GM23248 (cell line): ENCODE measurements at regions not wholly inside any gene's neighbourhood (a gene's known extent, or its start where the extent isn't known, plus 50 kb on each side); places are given as distances from the start of the nearest gene placed in this dataset.
"Not testable (repeated sequence)": the region's sequence is repeated elsewhere in the genome, so short reads cannot be mapped to it uniquely, and the experiment has no call there.

Experiments
- DNase-seq: peaks from one replicate; pipeline ENCODE4 v3.0.0-alpha.2; 2015
- H2AFZ ChIP-seq: fragments of 200-600 bp; sonication (generic); 2 replicates; pipeline ENCODE4 v1.6.1; 2016; ENCODE audit warnings: antibody characterized with exemption
- H3F3A ChIP-seq: fragments of 200-600 bp; sonication (generic); 2 replicates; pipeline ENCODE4 v1.6.1; 2016; ENCODE audit warnings: mild to moderate bottlenecking, antibody characterized with exemption, mixed run types; ENCODE audit not compliant: insufficient read depth
- H3K27ac ChIP-seq: fragments of 200-600 bp; sonication (generic); 2 replicates; pipeline ENCODE4 v1.5.1; 2016; ENCODE audit warnings: mild to moderate bottlenecking
- H3K27me3 ChIP-seq: fragments of 200-600 bp; sonication (generic); replicated peaks from 2 replicates; pipeline ENCODE4 v1.6.1; 2016; ENCODE audit warnings: mild to moderate bottlenecking; ENCODE audit not compliant: insufficient read depth
- H3K36me3 ChIP-seq: fragments of 200-600 bp; sonication (generic); 2 replicates; pipeline ENCODE4 v1.6.1; 2016; ENCODE audit warnings: low read depth, mild to moderate bottlenecking
- H3K4me1 ChIP-seq: fragments of 200-600 bp; sonication (generic); 2 replicates; pipeline ENCODE4 v1.6.1; 2016; ENCODE audit warnings: mild to moderate bottlenecking; ENCODE audit not compliant: insufficient read depth
- H3K4me2 ChIP-seq: fragments of 200-600 bp; sonication (generic); one replicate; pipeline ENCODE4 v1.6.1; 2016; ENCODE audit warnings: mild to moderate bottlenecking; ENCODE audit not compliant: unreplicated experiment
- H3K4me3 ChIP-seq: fragments of 200-600 bp; sonication (generic); 2 replicates; pipeline ENCODE4 v1.5.1; 2016; ENCODE audit warnings: mild to moderate bottlenecking
- H3K79me2 ChIP-seq: fragments of 200-600 bp; sonication (generic); 2 replicates; pipeline ENCODE4 v1.6.1; 2016; ENCODE audit warnings: mild to moderate bottlenecking; ENCODE audit not compliant: insufficient read depth
- H3K9ac ChIP-seq: fragments of 200-600 bp; sonication (generic); 2 replicates; pipeline ENCODE4 v1.6.1; 2016; ENCODE audit warnings: mild to moderate bottlenecking
- H3K9me2 ChIP-seq: fragments of 200-600 bp; sonication (generic); 2 replicates; pipeline ENCODE4 v1.6.1; 2016; ENCODE audit warnings: mixed run types, mild to moderate bottlenecking, moderate library complexity; ENCODE audit not compliant: insufficient read depth
- H3K9me3 ChIP-seq: fragments of 200-600 bp; sonication (generic); one replicate; pipeline ENCODE4 v1.6.1; 2017; ENCODE audit warnings: low read depth
- H4K20me1 ChIP-seq: fragments of 200-600 bp; sonication (generic); 2 replicates; pipeline ENCODE4 v1.6.0; 2016; ENCODE audit not compliant: insufficient read depth
- EZH2 ChIP-seq: fragments of 200-600 bp; sonication (generic); IDR thresholded peaks from 2 replicates; pipeline ENCODE4 v1.6.1; 2018; ENCODE audit warnings: antibody characterized with exemption, mild to moderate bottlenecking; ENCODE audit not compliant: insufficient read depth, poor library complexity, severe bottlenecking
- EZH2phosphoT487 ChIP-seq: fragments of 200-600 bp; sonication (generic); IDR thresholded peaks from 2 replicates; pipeline ENCODE4 v1.6.1; 2018; ENCODE audit warnings: antibody characterized with exemption, moderate library complexity, mild to moderate bottlenecking, low read depth; ENCODE audit not compliant: insufficient read depth
- WGBS, 2 experiments: methylation state at CpG; one replicate each; pipeline ENCODE4 v1.1.6; 2015 to 2017; ENCODE audit warnings: low lambda C conversion rate in 2 of 2, low coverage in 1 of 2; ENCODE audit errors: missing lambda C conversion rate in 2 of 2; 5-methylcytosine and 5-hydroxymethylcytosine counted together
- in situ Hi-C: fragments of 300-500 bp; cut with MboI; formaldehyde crosslinking; loops from 2 replicates; pipeline ENCODE4 v1.15.0; 2020

- Histone ChIP-seq H3K4me1 (no peaks in the 10 kb centered on the region), H2AFZ (no peak overlapping the region), H3K27ac (no peak overlapping the region), H3K27me3 (no peaks in the 10 kb centered on the region), H3F3A (no peaks in the 10 kb centered on the region), H3K9me3 (no peaks in the 10 kb centered on the region), H3K9ac (no peak overlapping the region), H3K4me2 (no peak overlapping the region), H3K79me2 (no peaks in the 10 kb centered on the region), H3K36me3 (no peaks in the 10 kb centered on the region), H3K4me3 (no peak overlapping the region), H4K20me1 (no peaks in the 10 kb centered on the region), H3K9me2 (no peaks in the 10 kb centered on the region)
- DNase-seq, result no peak
- TF ChIP-seq EZH2 (no peak), EZH2phosphoT487 (no peak)
- 19 to 21% methylated on average over 3 of the region's 3 CpGs for WGBS, 2 experiments
- in situ Hi-C loops, result no loop called here
Measured at GRCh38 chr12:33832900-33833299, 189.4 kb upstream of the ALG10 start.

- no peaks in the 10 kb centered on the region for H3K9me3 ChIP-seq
- no peaks in the 10 kb centered on the region for H3K4me1 ChIP-seq
- H3K27me3 ChIP-seq, result no peaks in the 10 kb centered on the region
- no peak for DNase-seq
- 5 to 10% methylated on average over 1 of the region's 1 CpG for WGBS, 2 experiments
- in situ Hi-C loops, result no loop called here
- no peaks in the 10 kb centered on the region for H3K79me2 ChIP-seq
- no peak overlapping the region for H3K4me2 ChIP-seq
- TF ChIP-seq EZH2phosphoT487 (no peak), EZH2 (no peak)
- no peak overlapping the region for H3K9ac ChIP-seq
- H3K27ac ChIP-seq, result no peak overlapping the region
- H3F3A ChIP-seq, result no peaks in the 10 kb centered on the region
- H4K20me1 ChIP-seq, result no peaks in the 10 kb centered on the region
- H3K4me3 ChIP-seq, result no peak overlapping the region
- no peaks in the 10 kb centered on the region for H3K9me2 ChIP-seq
- H3K36me3 ChIP-seq, result no peaks in the 10 kb centered on the region
- H2AFZ ChIP-seq, result no peak overlapping the region
Measured at GRCh38 chr12:33834672-33835071, 187.6 kb upstream of the ALG10 start.

DNA sequence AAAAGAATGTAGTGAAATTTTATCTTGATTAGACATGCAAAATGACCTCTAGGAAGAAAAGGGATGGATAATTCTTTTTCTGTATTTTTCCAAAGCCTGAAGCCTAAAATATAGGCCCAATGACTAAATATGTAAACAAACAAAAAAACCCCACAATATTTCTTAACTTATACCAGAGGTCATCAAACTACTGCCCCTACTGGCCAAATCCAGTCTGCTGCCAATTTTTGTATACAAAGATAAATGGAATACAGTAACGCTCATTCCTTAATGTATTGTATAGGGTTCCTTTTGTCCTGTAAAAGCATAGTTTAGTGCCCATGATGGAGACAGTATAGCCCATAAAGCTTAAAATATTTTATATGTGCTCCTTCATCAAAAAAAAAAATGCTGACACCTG is 145.7 kb upstream of the ALG10 start:
- Histone ChIP-seq H3K79me2 (no peaks in the 10 kb centered on the region), H3K4me1 (no peaks in the 10 kb centered on the region), H3K9me3 (no peaks in the 10 kb centered on the region), H3K27ac (no peak overlapping the region), H3F3A (no peaks in the 10 kb centered on the region), H3K27me3 (no peaks in the 10 kb centered on the region), H3K9ac (no peak overlapping the region), H4K20me1 (no peaks in the 10 kb centered on the region), H3K4me2 (no peak overlapping the region), H3K9me2 (no peaks in the 10 kb centered on the region), H2AFZ (no peak overlapping the region), H3K36me3 (no peaks in the 10 kb centered on the region), H3K4me3 (no peak overlapping the region)
- TF ChIP-seq EZH2 (no peak), EZH2phosphoT487 (no peak)
- WGBS, 2 experiments, result 58 to 64% methylated on average over 1 of the region's 1 CpG
- no peak for DNase-seq
- in situ Hi-C loops, result no loop called here

DNA sequence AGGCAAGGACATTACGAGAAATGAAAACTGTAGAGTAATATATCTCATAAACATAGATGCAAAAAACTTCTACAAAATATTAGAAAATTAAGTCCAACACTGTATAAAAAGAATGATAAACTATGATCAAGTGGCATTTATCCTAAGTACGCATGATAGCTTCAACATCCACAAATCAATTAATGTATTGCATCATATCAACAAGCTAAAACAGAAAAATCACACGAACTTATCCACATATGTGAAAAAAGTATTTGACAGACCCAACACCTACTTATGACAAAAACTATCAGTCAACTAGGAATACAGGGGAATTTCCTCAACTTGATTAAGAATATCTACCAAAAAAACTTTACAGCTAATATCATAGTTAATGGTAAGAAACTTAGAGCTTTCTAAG is 129.9 kb upstream of the ALG10 start:
- no peaks in the 10 kb centered on the region for H3K36me3 ChIP-seq
- no peak for TF ChIP-seq EZH2
- no peak for TF ChIP-seq EZH2phosphoT487
- H3K9me2 ChIP-seq, result no peaks in the 10 kb centered on the region
- 16 to 19% methylated on average over 3 of the region's 3 CpGs for WGBS, 2 experiments
- H3K27ac ChIP-seq, result no peak overlapping the region
- H2AFZ ChIP-seq, result no peak overlapping the region
- no peaks in the 10 kb centered on the region for H3K79me2 ChIP-seq
- no peaks in the 10 kb centered on the region for H3K9me3 ChIP-seq
- no peak overlapping the region for H3K9ac ChIP-seq
- no peaks in the 10 kb centered on the region for H4K20me1 ChIP-seq
- DNase-seq, result no peak
- H3F3A ChIP-seq, result no peaks in the 10 kb centered on the region
- H3K27me3 ChIP-seq, result no peaks in the 10 kb centered on the region
- no peak overlapping the region for H3K4me2 ChIP-seq
- H3K4me1 ChIP-seq, result no peaks in the 10 kb centered on the region
- H3K4me3 ChIP-seq, result no peak overlapping the region
- in situ Hi-C loops, result no loop called here

GRCh38 chr12:33920460-33920859 is 101.8 kb upstream of the ALG10 start:
- DNase-seq, H3K27me3 ChIP-seq, H2AFZ ChIP-seq, H3F3A ChIP-seq, H3K9me3 ChIP-seq, H3K4me2 ChIP-seq, in situ Hi-C loops, H3K9me2 ChIP-seq, H3K4me1 ChIP-seq, H3K27ac ChIP-seq, H4K20me1 ChIP-seq, H3K36me3 ChIP-seq, H3K79me2 ChIP-seq, H3K4me3 ChIP-seq, H3K9ac ChIP-seq: not testable (repeated sequence)
- WGBS, 2 experiments, result 43 to 50% methylated on average over 4 to 5 of the region's 5 CpGs
